AG08396 (cell line): ENCODE measurements at regions not wholly inside any gene's neighbourhood (a gene's known extent, or its start where the extent isn't known, plus 50 kb on each side); places are given as distances from the start of the nearest gene placed in this dataset.

Source experiments
- DNase-seq: peaks from one replicate; pipeline ENCODE4 v3.0.0; 2012; ENCODE audit warnings: low spot score, mixed read lengths

GRCh38 chr9:23444658-23445057 lies 381.4 kb downstream of the ELAVL2 start:
- DNase-seq = no peak

GRCh38 chr9:23447166-23447565 lies 378.9 kb downstream of the ELAVL2 start:
- no peak for DNase-seq

- no peak for DNase-seq
These were observed 378.1 kb downstream of the ELAVL2 start for GRCh38 chr9:23447944-23448343.

GRCh38 chr9:23451802-23452418 lies 374.1 kb downstream of the ELAVL2 start:
- no peak for DNase-seq

GRCh38 chr9:23464275-23464674 lies 361.8 kb downstream of the ELAVL2 start:
- no peak for DNase-seq

- DNase-seq = no peak
These were observed 358.8 kb downstream of the ELAVL2 start for GRCh38 chr9:23467276-23467675.

- DNase-seq = no peak
These were observed 348.1 kb downstream of the ELAVL2 start for GRCh38 chr9:23477908-23478307.

- DNase-seq = no peak
These were observed 342.5 kb downstream of the ELAVL2 start for GRCh38 chr9:23483566-23483965.

GRCh38 chr9:23492126-23493002 lies 333.7 kb downstream of the ELAVL2 start:
- DNase-seq = peak; percentile 21

- no peak for DNase-seq
These were observed 332.8 kb downstream of the ELAVL2 start for GRCh38 chr9:23493219-23493618.

- DNase-seq = no peak
These were observed 329.4 kb downstream of the ELAVL2 start for GRCh38 chr9:23496489-23497136.

- DNase-seq = no peak
These were observed 328.9 kb downstream of the ELAVL2 start for GRCh38 chr9:23497137-23497504.

- no peak for DNase-seq
These were observed 324.0 kb downstream of the ELAVL2 start for GRCh38 chr9:23502004-23502403.

- DNase-seq = no peak
These were observed 303.1 kb downstream of the ELAVL2 start for GRCh38 chr9:23522952-23523351.

- DNase-seq = no peak
These were observed 301.4 kb downstream of the ELAVL2 start for GRCh38 chr9:23524607-23525155.

GRCh38 chr9:23526806-23527205 lies 299.2 kb downstream of the ELAVL2 start:
- DNase-seq = no peak

GRCh38 chr9:23532282-23532681 lies 293.8 kb downstream of the ELAVL2 start:
- DNase-seq = no peak

- no peak for DNase-seq
These were observed 288.6 kb downstream of the ELAVL2 start for GRCh38 chr9:23537192-23538066.

- DNase-seq = no peak
These were observed 288.0 kb downstream of the ELAVL2 start for GRCh38 chr9:23538067-23538402.

- no peak for DNase-seq
These were observed 287.5 kb downstream of the ELAVL2 start for GRCh38 chr9:23538461-23539003.

- DNase-seq = no peak
These were observed 286.7 kb downstream of the ELAVL2 start for GRCh38 chr9:23539311-23539710.

GRCh38 chr9:23541976-23542375 lies 284.1 kb downstream of the ELAVL2 start:
- DNase-seq = no peak
